ENCODE measurements at regions not wholly inside any gene's neighbourhood (a gene's known extent, or its start where the extent isn't known, plus 50 kb on each side); places are given as distances from the start of the nearest gene placed in this dataset.

- no peak for DNase-seq (ENCODE audit: extremely low read depth in 1 of 2, low read depth in 1 of 2)
Observed at GRCh38 chr21:16389643-16390042, 659.9 kb downstream of the USP25 start.

DNA sequence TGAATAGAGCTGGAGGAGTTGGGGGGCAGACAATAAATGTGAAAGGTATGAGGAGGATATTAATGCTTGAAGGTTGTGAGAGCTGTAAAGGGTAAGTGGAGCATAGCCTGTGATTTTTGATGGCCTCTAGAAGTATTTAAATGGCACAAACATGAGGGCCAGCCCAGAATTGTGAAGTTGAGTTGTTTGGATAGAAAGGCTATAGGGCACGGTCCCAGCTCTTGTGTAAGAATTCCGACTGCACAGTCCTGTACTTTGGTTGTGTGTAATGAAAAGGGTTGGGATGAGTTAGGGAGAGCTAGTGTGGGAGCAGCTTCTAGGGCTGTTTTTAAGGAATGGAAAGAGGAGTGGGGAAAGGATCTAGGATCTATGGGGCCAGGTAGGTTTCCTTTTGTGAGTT, 665.5 kb downstream of the USP25 start:
- DNase-seq (ENCODE audit: extremely low read depth in 1 of 2, low read depth in 1 of 2): no peak

DNA sequence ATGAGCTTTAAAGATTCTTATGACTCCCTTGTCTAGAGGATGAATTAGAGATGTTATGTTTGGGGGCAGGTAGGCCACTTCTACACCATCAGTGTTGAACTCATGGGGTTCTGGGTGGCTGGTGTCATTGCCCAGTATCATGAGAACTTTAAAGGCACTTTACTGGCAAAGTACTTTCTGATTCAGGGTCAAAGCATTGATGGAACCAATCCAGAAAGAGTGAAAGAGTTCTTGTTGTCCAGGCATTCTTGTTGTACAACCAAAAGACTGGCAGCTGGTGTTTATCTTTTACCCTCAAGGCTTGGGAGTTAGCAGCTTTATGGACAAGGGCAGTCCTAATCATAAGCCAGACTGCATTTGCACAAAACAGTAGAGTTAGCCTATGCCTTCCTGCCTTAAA, 673.0 kb downstream of the USP25 start:
- no peak for DNase-seq (ENCODE audit: extremely low read depth in 1 of 2, low read depth in 1 of 2)

DNA sequence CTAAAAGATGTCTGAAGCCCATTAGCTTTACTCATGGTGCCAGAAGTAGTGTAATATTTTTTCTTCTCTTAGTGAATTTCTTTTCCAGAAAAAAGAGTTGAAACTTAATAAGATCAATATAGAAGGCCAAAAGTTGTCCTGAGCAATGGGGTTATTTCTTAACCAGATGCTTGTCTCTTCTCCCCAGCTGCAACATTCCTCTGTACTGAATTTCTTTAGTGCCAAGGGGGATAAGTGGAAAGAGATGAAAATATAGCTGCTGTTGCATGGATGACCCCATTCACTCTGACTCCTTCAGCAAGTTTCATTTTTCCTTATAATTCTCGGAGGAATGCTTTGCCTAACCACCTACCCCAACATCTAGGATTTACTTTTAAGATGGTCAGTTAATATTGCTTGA, 675.0 kb downstream of the USP25 start:
- DNase-seq (ENCODE audit: extremely low read depth in 1 of 2, low read depth in 1 of 2): no peak

DNA sequence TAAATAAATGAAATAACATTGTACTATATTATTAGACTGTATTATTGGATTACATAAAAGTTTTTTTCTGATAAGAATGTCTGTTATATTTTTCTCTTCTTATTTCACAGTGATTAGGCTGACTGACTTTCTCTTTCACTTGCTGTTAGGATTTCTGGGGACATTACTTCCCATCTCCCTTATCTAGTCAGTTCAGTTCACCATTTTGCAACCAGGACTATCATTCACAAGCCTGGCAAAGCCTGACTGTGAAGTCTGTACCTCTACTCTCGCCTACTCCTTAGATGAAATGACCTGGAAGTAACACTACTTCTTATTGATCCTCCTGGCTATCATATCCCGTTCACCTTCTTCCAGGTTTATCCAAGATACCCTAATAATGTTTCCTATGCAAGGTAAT, 676.6 kb downstream of the USP25 start:
- DNase-seq (ENCODE audit: extremely low read depth in 1 of 2, low read depth in 1 of 2): no peak

DNA sequence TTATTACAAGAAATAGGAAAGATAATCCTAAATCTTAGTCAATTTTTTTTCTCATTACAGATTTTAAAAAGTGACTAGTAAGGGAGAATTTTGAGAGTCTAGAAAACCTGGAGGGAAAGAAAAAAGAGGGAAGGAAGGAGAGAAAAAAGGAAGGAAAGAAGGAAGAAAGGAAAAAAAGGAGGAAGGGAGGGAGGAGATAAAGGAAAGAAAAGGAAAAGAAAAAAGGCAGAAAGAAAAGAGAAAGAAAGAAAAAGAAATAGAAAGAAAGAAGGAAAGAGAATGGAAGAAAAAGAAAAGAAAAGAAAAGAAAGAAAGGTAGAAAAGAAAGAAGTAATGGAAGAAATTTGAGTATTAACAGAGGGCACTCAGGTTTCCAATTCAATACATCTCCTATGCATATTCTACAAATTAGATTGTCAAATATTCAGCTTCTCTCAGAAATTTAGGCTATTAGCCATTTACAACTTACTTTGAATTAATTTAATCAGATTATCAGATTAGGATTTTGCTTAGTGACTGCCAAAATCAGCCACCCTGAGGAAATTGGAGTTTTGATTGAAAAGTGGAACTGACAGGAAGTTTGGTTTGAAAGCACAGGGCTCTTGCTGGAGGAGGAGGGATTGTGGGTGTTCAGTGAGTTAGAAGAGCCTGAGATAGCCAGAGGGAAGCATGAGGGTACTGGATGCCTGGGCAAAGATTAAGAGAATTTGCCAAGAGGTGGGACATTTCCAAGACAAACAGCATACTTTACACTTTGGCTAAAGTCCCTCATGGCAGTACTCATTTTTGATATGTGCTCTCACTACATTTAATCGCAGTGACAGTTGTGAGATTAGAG, 677.8 kb downstream of the USP25 start:
- no peak for DNase-seq (ENCODE audit: extremely low read depth in 1 of 2, low read depth in 1 of 2)

GRCh38 chr21:16408280-16408679, 678.5 kb downstream of the USP25 start:
- DNase-seq (ENCODE audit: extremely low read depth in 1 of 2, low read depth in 1 of 2): no peak

DNA sequence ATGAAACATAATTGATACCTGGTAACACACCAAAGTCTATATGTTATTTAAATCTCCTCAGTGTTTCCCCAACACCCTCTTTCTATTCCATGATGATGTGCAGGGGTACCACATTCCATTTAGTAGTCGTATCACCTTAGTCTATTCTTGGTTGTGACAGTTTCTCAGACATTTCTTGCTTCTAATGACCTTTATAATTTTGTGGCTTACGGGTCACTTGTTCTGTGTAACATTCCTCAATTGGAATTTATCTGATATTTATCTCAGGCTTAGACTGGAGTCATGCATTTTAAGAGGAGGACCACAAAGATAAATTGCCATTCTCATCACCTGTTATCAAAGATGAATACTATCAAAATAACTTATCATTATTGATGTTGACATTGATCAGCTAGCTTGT, 679.6 kb downstream of the USP25 start:
- no peak for DNase-seq (ENCODE audit: extremely low read depth in 1 of 2, low read depth in 1 of 2)

DNA sequence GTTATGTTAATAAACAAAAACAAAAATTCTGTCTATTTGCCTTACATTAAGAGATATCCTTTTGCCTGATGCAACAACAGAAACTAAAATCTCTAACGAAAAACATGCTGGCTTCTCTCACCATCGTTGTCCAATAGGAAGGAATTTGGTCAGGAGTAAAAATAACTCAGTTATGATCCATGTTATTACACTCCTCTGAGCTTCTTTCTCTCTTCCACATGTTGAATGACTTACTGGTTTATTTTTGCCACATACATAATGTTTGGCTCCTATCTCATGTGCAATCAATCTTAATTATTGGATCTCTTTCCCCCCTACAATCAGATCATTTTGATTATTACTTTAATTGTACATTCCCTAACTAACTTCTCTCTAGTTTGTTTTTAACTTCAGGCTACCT, 688.4 kb downstream of the USP25 start:
- no peak for DNase-seq (ENCODE audit: extremely low read depth in 1 of 2, low read depth in 1 of 2)

- DNase-seq (ENCODE audit: extremely low read depth in 1 of 2, low read depth in 1 of 2): no peak
Observed at GRCh38 chr21:16418642-16419041, 688.9 kb downstream of the USP25 start.

GRCh38 chr21:16419188-16419921, 689.6 kb downstream of the USP25 start:
- no peak for DNase-seq (ENCODE audit: extremely low read depth in 1 of 2, low read depth in 1 of 2)

DNA sequence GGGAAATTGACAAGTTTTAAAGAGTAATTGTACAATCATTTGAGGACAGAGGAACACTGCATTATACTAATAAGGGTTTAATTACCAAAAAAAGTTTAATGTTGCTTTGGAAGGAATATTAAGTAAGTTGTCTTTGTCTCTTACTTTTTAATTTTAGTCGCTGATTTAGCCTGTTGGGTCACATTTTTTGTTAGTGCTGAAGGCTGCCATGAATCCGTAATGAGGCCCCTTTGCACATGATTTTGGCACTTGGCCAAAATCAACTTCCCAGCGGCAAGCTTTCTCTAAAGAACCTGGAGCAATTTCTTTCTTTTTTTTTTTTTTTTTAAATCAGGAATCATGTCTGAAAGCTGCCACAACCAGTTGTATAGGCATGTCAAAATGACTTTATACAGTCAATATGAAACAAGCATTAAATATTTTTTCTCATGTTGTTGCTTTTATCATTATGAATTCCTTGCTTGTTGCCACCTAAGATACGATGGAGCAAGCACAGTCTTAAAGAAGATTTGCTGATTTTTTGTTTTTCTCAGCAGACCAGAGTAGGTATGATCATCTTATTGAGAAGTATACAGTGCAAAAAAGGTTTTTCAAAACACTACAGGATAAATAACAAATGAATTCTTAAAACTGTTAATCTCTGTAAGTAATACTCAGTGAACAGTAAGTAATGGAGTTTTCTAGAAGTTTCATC, 690.4 kb downstream of the USP25 start:
- no peak for DNase-seq (ENCODE audit: extremely low read depth in 1 of 2, low read depth in 1 of 2)

GRCh38 chr21:16421007-16421406, 691.2 kb downstream of the USP25 start:
- DNase-seq (ENCODE audit: extremely low read depth in 1 of 2, low read depth in 1 of 2): no peak

DNA sequence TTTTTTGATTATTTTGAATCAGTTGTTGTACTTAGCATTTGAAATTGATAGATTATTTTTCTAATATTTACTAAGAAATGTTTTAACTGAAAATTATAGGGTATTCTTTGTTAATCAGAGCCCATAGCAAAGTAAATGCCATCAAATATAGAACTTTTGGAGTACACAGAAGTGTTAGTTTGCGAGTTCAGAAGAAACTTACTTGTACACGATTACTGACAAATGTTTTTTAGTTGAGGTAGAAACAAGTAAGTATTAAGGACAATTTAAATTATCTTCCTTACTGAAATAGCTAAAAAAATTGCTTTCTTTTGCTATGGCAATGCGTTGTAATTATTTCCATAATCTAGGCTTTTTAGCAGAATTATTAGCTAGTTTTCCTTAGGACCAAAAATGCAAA, 692.2 kb downstream of the USP25 start:
- DNase-seq (ENCODE audit: extremely low read depth in 1 of 2, low read depth in 1 of 2): no peak

GRCh38 chr21:16422702-16423101, 692.9 kb downstream of the USP25 start:
- no peak for DNase-seq (ENCODE audit: extremely low read depth in 1 of 2, low read depth in 1 of 2)

DNA sequence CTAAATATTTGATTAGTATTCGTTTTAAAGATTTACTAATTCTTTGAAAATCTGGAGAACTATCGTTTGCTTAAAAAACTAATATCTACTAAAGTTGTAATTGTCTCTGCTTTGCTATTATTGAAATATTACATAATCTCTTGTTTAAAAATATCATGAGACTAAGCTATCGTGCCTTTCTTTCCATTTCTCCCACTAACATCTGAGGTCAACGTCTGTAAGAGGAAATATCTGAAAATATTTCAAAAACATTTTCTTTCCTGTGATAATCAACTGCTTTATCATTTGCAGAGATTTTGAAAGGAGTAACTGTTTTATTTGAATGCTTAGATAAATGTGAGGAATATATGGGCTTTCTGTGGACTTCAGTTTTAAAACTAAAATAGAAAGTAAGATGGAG, 694.1 kb downstream of the USP25 start:
- no peak for DNase-seq (ENCODE audit: extremely low read depth in 1 of 2, low read depth in 1 of 2)

DNA sequence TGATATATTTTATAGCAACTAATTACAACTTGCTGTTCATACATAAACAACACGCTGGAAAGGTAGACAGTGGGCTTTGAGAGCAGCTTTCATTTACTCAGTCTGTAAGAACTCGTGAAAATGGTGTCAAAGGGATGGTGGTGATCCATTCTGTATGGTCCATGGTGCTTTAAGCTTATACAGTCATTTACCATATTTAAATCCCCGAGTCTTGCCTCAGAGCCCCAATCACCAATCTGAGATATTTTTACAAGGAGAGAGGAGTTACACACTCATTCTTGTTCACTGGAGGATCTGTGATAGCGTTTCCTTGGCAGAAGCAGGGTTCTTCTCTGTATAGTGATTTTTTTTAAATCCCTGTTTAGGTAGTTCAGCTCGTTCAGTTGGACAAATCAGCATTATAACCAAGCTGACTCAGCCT, 694.6 kb downstream of the USP25 start:
- no peak for DNase-seq (ENCODE audit: extremely low read depth in 1 of 2, low read depth in 1 of 2)

GRCh38 chr21:16425376-16425775, 695.6 kb downstream of the USP25 start:
- DNase-seq (ENCODE audit: extremely low read depth in 1 of 2, low read depth in 1 of 2): no peak

DNA sequence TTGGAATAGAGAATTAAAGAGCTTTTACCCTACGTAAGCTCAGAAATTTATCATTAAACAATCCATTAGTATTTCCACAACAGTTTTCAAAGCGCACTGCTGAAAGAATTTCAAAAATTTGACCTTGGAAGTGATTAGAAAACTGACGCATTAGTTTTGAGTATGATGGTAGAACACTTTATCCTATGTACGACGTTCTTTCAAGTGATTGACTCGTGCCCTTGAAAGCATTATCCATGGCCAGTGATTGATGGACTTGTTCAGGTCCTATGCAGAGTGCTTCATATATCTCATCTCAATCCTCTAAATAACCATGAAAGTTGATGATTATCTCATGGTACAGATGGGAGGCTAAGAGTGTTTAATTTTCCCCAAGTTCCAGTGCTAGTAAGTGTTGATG, 697.2 kb downstream of the USP25 start:
- no peak for DNase-seq (ENCODE audit: extremely low read depth in 1 of 2, low read depth in 1 of 2)

GRCh38 chr21:16427587-16428087, 697.9 kb downstream of the USP25 start:
- DNase-seq (ENCODE audit: extremely low read depth in 1 of 2, low read depth in 1 of 2): no peak

- no peak for DNase-seq (ENCODE audit: extremely low read depth in 1 of 2, low read depth in 1 of 2)
Observed at GRCh38 chr21:16437586-16437985, 707.8 kb downstream of the USP25 start.

DNA sequence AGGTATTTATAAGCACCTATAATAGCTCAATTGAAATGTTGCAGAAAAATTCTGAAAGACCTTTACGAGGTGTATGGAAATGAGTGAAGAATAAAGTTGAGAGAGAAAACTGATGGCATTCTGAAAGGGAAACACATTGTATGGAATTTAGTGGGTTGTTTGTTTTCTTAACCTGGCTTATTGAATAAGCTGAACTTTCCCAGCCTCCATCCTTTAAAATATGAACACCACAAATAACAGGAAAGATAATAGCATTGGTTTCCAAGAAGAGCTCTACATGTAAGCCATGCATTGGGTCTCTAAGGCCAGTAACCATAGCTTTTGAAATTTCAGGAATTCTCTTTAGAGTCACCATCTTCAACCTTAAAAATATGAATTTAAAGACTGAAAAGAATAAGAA, 709.0 kb downstream of the USP25 start:
- no peak for DNase-seq (ENCODE audit: extremely low read depth in 1 of 2, low read depth in 1 of 2)

Data from stimulated activated CD8-positive, alpha-beta memory T cell treated with anti-CD3 and anti-CD28 coated beads, Interleukin-7, amount 100 ng/mL, for 48 hours (primary cell).